AML-193 (cell line): ENCODE measurements at regions not wholly inside any gene's neighbourhood (a gene's known extent, or its start where the extent isn't known, plus 50 kb on each side); places are given as distances from the start of the nearest gene placed in this dataset.
A peak's percentile ranks its signal among the peaks of the same experiment; 100 is the strongest.

Source experiments
- DNase-seq, 2 experiments: peaks; one replicate each; lab custom pipeline; 2025; lab: John Stamatoyannopoulos, UW

- no peak for DNase-seq
Measured at GRCh38 chr12:127268706-127269425, 998.1 kb upstream of the TMEM132C start.

DNA sequence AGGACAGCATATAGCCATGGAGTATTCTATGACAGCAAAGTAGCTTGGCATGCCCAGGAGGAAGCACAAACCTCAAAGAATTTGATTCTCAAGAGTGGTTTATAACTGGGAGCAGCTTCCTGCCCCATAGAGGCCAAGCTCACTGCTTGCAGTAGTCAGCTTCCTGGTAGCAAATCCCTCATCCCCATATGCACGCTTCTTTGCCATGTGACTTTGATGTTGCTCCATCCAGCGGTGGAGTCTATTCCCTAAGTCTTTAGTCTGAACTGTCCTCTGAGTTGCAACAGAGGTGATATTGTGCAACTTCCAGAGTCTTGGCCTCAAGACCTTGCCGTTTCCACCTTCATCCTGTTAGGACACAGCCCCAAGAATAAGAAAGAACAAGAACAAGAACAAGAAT is 996.8 kb upstream of the TMEM132C start:
- peak; percentile 82 to 89 for DNase-seq

- DNase-seq: no peak
Measured at GRCh38 chr12:127271776-127272175, 995.2 kb upstream of the TMEM132C start.

DNA sequence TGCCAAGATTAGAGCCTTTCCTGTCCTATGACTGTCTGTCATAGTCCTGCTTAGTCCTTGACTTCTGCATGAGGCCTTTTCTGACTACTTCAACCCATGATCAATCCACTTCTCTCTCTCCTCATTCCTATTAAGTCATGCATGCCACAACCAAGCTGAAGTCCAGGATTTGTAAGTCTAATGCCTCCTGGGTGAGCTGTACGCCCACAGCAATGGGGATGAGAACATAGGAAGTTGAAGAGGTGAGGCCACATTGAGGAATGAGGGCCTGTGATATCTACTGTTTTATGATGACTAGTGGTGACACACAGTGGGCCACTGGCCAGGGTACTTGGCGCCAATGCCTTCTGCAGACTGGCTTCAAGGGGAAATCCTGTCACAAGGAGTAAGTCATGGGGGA is 994.1 kb upstream of the TMEM132C start:
- no peak for DNase-seq

DNA sequence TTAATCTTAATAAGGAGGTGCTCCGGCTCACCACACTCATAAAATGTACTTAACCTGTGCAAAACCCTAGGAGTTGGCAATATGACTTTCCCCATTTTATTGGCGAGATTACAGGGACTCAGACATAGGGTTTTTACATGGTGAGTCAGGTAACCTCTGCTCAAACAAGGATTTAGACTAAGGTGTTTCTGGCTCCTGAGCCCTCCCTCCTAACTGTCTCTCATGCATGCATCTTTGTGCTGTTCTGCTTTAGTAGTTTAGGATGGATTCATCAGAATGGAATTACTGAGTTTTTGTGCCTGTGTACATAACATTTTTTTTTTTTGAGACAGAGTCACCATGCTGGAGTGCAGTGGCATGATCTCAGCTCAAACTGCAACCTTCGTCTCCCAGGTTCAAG is 993.3 kb upstream of the TMEM132C start:
- no peak for DNase-seq

GRCh38 chr12:127275416-127275815 is 991.6 kb upstream of the TMEM132C start:
- DNase-seq: no peak

DNA sequence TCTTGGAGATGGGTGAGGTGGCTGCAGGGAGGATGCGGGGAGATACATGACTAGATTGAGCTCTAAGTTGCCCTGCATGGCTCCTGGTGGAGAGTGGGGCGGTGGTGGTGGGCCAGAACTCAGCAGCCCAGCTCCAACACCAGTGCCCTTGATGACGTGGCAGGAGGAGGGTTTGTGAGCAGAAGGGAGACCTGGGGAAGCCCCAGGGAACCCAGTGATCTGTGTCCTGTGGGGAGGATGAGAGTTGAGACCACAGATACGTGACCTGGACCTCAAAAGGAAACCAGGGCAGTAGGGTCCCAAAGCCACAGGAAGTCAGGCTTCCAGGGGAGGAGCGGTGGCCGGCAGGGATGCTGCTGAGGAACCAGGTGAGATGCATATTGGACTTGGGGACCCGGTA is 989.1 kb upstream of the TMEM132C start:
- no peak for DNase-seq

GRCh38 chr12:127278351-127278750 is 988.6 kb upstream of the TMEM132C start:
- no peak for DNase-seq

GRCh38 chr12:127280393-127281275 is 986.3 kb upstream of the TMEM132C start:
- DNase-seq: no peak

DNA sequence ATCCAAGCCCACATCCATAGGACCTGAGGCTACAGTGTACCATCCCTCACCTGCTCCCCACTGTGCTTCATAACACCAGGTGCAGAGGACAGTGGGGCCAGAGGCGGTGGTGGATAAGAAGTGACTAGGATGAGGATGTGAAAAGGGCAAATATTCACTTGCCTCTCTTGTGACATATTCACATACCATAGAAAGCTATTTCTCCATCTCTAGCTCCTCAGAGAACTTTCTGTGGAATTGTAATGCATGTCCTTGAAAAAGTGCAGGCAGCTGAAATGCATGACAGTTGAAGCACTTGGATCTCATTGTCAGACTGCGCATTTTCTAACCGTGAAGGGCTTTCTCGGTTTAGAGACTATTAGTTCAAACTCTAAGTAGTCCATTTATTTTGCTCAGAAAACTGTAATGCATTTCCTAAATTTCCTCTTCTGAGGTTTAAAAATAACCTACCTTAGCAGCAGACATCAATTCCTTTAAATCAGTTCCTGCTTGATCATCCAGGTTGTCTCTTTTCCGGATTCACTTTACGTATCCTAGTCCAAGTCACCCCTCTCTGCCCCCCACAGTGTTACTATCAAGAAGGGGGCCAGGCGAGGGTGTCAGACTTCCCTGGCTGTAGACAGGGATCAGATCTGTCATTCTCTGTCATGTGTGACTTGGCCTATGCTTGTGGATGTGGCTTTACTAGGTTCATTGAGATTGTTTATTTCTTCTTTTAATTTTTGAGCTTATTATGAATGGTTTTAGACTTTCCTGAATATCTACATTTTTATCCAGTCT is 984.0 kb upstream of the TMEM132C start:
- no peak for DNase-seq

DNA sequence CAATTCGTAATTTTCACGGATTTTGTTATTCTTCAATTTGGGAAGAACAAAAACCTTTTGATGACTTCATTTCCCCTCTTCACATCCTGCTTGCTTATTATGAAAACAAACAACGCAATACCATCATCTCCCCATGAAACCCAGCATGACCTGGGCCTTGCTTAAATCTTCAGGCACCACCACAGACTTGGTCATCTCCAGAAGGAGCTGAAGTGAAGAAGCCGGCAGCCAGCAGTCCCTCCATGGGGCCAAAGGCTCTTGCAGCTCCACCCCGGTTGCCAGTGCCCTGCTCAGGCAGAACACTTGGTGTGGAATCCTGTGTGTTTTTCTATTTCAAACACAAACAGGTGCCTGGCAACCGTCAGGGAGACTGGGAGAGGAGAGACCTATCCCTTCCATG is 982.9 kb upstream of the TMEM132C start:
- no peak for DNase-seq

GRCh38 chr12:127284870-127285431 is 982.0 kb upstream of the TMEM132C start:
- no peak for DNase-seq

DNA sequence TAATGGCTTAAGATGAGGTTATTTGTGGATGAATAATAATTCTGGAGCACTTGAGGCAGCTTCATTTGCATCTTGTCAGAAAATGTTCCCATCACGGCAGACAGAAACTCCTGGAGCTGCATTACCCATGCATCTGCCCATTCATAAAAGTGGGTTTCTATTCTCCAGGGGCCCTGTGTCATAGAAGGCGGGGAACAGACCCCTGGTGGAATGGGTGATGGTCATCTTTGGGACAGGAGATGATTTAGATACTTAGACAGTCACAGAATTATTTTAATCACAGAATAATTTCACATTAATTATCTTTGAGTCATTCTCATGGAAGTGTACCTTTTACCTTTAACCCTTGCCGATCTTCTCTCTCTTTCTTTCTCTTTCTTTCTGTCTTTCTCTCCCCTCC is 980.7 kb upstream of the TMEM132C start:
- no peak for DNase-seq

DNA sequence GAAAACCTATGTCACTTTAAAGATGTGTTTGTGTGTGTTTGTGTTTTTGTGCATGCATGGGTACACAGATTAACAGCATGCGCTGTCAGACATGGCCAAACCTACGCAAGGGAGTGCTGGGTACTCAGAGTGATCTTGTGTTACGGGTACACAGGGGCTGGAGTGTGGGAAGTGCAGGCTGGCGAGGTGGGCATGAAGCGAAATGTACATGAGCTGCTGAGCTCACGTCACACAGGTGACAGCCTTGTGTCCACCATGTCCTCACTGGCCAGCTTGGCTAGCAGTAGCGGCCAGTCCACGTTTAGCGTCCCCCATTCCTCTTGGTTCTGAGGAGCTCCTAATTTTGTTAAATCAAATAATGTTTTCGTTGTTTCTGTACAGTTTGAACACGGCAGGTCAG is 979.7 kb upstream of the TMEM132C start:
- no peak for DNase-seq

DNA sequence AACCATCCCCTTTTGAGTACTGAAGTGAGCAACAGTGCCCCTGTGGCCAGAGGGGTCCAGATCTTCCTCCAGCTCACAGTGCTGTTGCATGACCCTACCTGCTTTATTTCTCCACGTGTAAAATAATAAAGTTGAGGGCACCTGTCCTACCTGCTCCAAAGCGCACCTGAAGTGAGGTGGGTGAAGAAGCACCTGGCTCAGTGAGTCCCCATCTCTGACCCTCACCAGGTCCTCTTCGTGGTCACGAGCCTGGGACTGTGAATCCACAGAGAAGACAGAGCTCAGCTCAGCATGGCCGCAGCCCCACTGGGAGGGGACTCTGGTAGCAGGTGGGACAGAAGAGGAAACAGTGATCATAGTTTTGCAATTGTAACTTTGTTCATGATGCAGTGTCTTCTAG is 976.7 kb upstream of the TMEM132C start:
- no peak for DNase-seq

GRCh38 chr12:127292736-127293135 is 974.2 kb upstream of the TMEM132C start:
- no peak for DNase-seq

- DNase-seq: peak; percentile 24 to 42
Measured at GRCh38 chr12:127293507-127294310, 973.3 kb upstream of the TMEM132C start.

DNA sequence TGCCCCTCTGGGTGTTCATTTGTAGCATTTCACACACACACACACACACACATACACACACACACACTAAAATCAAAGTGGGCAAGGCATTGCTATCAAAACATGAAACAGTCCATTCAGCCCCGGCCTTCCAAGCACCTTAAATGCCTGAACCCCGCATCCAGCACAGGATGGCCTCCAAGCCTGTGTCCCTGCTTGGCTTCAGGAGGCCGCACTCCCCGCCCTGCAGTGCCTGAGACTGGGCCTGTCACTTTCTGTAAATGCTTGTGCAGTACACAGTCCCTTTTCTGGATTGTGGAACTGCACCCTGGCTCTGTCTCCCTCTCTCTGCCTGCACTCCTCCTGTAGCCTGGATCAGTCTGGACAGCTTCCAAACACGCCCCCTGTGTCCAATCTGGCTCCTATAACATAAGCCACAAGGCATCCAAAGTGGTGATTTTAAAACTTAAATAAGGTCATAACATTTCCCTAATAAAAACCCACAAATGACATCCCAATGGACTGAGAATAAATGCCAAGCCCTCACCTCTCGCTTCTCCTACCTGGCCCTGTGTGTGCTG is 972.2 kb upstream of the TMEM132C start:
- no peak for DNase-seq

DNA sequence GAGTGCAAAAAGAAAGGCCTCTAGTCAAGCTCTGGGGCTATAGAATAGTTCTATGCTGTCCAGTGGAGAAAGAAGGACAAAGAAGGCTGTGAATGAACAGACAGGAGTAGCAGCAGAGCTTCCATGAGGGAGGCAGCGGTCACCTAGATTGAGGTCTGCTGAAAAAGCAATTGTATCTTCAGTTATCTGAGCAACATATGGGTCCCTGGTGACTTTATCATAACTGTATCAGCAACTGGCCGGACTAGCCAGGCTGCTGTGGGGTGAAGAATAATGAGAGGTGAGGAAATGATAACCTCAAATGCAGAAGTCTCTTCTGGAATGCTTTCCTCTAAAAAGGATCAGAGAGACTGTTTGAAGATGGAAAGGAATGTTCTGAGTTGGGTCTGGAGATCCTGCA is 971.3 kb upstream of the TMEM132C start:
- DNase-seq: no peak

DNA sequence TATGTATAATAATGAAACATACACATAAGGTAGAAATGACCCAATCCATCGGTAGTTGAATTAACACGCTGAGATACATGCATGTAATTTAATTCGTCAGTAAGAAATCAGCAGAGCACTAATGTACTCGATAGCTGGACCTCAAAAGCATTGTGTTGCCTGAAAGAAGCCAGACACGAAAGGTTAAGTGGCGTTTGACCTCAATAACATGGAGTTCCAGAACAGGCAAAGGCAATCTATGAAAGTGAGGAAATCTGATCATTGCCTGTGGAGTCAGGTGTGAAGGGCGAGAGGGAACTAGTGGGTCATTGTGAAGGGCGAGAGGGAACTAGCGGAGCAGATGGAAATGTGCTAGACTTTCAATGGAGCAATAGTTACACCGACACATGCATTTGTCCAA is 970.4 kb upstream of the TMEM132C start:
- no peak for DNase-seq

- DNase-seq: no peak
Measured at GRCh38 chr12:127297327-127297726, 969.6 kb upstream of the TMEM132C start.
